Muscle layer of duodenum (tissue), 2 donors: ENCODE measurements at regions not wholly inside any gene's neighbourhood (a gene's known extent, or its start where the extent isn't known, plus 50 kb on each side); places are given as distances from the start of the nearest gene placed in this dataset.
"Not testable (repeated sequence)": the region's sequence is repeated elsewhere in the genome, so short reads cannot be mapped to it uniquely, and the experiment has no call there.

Experiments used
- H3K27ac ChIP-seq: one replicate; pipeline ENCODE4 v1.7.0; 2013; ENCODE audit warnings: mild to moderate bottlenecking, low read length
- H3K27me3 ChIP-seq: one replicate; pipeline ENCODE4 v1.7.0; 2013; ENCODE audit warnings: low read depth, mild to moderate bottlenecking, control low read depth, low read length
- H3K36me3 ChIP-seq, 2 donors: one replicate each; pipeline ENCODE4 v1.7.0; 2013; ENCODE audit warnings: low read length in 2 of 2, control low read depth in 1 of 2, mild to moderate bottlenecking in 1 of 2; ENCODE audit not compliant: insufficient read depth in 2 of 2, control insufficient read depth in 1 of 2
- H3K4me1 ChIP-seq, 2 donors: one replicate each; pipeline ENCODE4 v1.7.0; 2013; ENCODE audit warnings: low read length in 2 of 2, mild to moderate bottlenecking in 2 of 2, control low read depth in 1 of 2, moderate library complexity in 1 of 2; ENCODE audit not compliant: insufficient read depth in 2 of 2, control insufficient read depth in 1 of 2
- H3K4me3 ChIP-seq, 2 donors: one replicate each; pipeline ENCODE4 v1.7.0; 2013; ENCODE audit warnings: low read length in 2 of 2, low read depth in 1 of 2, mild to moderate bottlenecking in 1 of 2
- H3K9me3 ChIP-seq, 2 donors: one replicate each; pipeline ENCODE4 v1.7.0; 2013; ENCODE audit warnings: low read length in 2 of 2, control low read depth in 1 of 2, mild to moderate bottlenecking in 1 of 2; ENCODE audit not compliant: control insufficient read depth in 1 of 2
- donor health status: healthy.

- H3K4me3 ChIP-seq, H3K4me1 ChIP-seq, H3K9me3 ChIP-seq, H3K27me3 ChIP-seq, H3K27ac ChIP-seq, H3K36me3 ChIP-seq: not testable (repeated sequence)
These were observed 53.3 kb upstream of the XIST start for GRCh38 chrX:73905749-73906374.

GRCh38 chrX:73903941-73904340, 51.4 kb upstream of the XIST start:
- Histone ChIP-seq H3K27me3 (no peaks in the 10 kb centered on the region), H3K36me3 (no peaks in the 10 kb centered on the region), H3K4me3 (no peak overlapping the region), H3K4me1 (no peaks in the 10 kb centered on the region), H3K9me3 (peaks cover 0 to 3% of the 10 kb centered on the region in 2 donors), H3K27ac (no peak overlapping the region)
